Nephron progenitor cell (in vitro differentiated cells): ENCODE measurements at regions not wholly inside any gene's neighbourhood (a gene's known extent, or its start where the extent isn't known, plus 50 kb on each side); places are given as distances from the start of the nearest gene placed in this dataset.

Experiments
- DNase-seq: peaks from one replicate; pipeline ENCODE4 v3.0.0; 2021
- H3K27ac Mint-ChIP-seq: 2 replicates; pipeline ENCODE4 v1.8.0; 2021; ENCODE audit warnings: mild to moderate bottlenecking, moderate library complexity, mixed read lengths
- H3K27me3 Mint-ChIP-seq: 2 replicates; pipeline ENCODE4 v1.8.0; 2021; ENCODE audit warnings: mild to moderate bottlenecking, low read depth, mixed read lengths; ENCODE audit not compliant: poor library complexity
- H3K36me3 Mint-ChIP-seq: 2 replicates; pipeline ENCODE4 v1.8.0; 2021; ENCODE audit warnings: low read depth, mixed read lengths
- H3K4me1 Mint-ChIP-seq: 2 replicates; pipeline ENCODE4 v1.8.0; 2021; ENCODE audit warnings: mixed read lengths
- H3K4me3 Mint-ChIP-seq: 2 replicates; pipeline ENCODE4 v1.8.0; 2021; ENCODE audit warnings: mild to moderate bottlenecking, moderate library complexity, mixed read lengths
- H3K9me3 Mint-ChIP-seq: 2 replicates; pipeline ENCODE4 v1.8.0; 2021; ENCODE audit warnings: mild to moderate bottlenecking, moderate library complexity, mixed read lengths
- TF ChIP-seq, protein P1 (sequence below): fragments of 200-600 bp; sonication (generic); IDR thresholded peaks from 2 replicates; pipeline ENCODE4 v1.5.0; 2021; ENCODE audit warnings: antibody characterized with exemption

DNA sequence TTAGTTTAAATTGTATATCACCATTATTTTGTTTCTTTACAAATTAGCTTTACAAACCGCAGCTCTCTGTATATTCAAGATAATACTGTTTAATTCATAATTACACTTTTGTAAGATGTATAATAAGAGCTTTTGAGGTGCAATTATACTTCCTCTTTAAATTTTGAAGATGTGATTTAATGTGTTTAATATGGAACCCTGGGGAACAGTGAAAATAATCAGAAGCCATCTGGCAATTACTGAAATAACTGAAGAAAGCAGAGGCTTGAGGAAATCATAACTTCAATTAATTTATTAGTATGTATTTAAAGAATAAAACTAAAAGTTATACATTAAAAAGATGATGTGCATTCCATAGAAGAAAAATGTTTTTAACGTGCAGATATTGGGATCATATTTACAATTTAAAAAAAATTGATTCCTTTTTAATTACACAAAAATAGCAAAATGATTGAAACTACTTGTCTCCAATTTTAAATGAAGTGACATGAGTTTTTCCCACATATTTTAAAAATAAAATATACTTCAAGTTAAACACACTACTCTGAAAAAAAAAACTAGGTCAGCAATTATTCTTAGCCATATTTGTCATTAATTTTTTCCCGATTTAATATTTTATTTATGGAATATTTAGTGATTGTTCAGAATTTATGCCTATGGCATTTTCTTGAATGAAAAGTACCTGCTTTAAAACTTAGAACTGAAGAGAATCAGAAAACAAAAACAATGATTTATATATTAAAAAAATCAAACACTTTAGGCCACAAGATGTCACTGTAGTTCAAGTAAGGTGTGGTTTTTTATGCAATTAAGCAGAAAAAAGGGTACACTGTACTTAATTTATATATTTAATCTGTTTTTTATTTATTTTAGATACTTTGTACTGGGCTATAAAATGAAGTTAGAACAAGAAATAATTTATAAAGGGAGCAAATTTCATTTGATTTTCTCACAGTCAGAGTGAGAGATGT lies 942.7 kb upstream of the NDST4 start:
- Mint-ChIP-seq H3K36me3 (no peaks in the 10 kb centered on the region), H3K4me1 (no peaks in the 10 kb centered on the region), H3K4me3 (no peak overlapping the region), H3K27ac (no peak overlapping the region), H3K27me3 (no peaks in the 10 kb centered on the region), H3K9me3 (no peaks in the 10 kb centered on the region)
- no peak for DNase-seq
- TF ChIP-seq, protein P1, sequence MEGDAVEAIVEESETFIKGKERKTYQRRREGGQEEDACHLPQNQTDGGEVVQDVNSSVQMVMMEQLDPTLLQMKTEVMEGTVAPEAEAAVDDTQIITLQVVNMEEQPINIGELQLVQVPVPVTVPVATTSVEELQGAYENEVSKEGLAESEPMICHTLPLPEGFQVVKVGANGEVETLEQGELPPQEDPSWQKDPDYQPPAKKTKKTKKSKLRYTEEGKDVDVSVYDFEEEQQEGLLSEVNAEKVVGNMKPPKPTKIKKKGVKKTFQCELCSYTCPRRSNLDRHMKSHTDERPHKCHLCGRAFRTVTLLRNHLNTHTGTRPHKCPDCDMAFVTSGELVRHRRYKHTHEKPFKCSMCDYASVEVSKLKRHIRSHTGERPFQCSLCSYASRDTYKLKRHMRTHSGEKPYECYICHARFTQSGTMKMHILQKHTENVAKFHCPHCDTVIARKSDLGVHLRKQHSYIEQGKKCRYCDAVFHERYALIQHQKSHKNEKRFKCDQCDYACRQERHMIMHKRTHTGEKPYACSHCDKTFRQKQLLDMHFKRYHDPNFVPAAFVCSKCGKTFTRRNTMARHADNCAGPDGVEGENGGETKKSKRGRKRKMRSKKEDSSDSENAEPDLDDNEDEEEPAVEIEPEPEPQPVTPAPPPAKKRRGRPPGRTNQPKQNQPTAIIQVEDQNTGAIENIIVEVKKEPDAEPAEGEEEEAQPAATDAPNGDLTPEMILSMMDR, result peak; percentile 45

DNA sequence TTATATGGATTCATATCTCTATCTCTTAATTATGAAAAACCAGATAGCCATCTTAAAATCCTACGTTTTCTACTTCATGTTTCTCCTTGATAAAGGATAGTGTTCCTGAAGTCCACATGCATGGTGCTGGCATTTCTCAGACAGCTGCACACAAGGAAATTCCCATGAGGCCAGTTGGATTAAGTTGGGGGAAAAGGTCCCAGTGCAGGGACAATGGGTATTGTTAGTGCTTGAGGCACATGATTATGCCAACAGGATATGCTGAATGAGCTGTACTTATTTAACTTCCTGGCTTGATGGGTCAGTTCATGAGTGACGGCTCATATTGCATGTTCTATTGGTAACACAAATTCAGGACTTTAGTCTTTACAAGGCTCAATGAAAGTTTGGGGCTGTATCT lies 913.9 kb upstream of the NDST4 start:
- H3K4me1 Mint-ChIP-seq, result no peaks in the 10 kb centered on the region
- no peak overlapping the region for H3K27ac Mint-ChIP-seq
- H3K27me3 Mint-ChIP-seq, result no peaks in the 10 kb centered on the region
- peaks cover 3% of the 10 kb centered on the region for H3K9me3 Mint-ChIP-seq
- DNase-seq, result no peak
- TF ChIP-seq, protein P1, result no peak
- no peaks in the 10 kb centered on the region for H3K36me3 Mint-ChIP-seq
- H3K4me3 Mint-ChIP-seq, result no peak overlapping the region

DNA sequence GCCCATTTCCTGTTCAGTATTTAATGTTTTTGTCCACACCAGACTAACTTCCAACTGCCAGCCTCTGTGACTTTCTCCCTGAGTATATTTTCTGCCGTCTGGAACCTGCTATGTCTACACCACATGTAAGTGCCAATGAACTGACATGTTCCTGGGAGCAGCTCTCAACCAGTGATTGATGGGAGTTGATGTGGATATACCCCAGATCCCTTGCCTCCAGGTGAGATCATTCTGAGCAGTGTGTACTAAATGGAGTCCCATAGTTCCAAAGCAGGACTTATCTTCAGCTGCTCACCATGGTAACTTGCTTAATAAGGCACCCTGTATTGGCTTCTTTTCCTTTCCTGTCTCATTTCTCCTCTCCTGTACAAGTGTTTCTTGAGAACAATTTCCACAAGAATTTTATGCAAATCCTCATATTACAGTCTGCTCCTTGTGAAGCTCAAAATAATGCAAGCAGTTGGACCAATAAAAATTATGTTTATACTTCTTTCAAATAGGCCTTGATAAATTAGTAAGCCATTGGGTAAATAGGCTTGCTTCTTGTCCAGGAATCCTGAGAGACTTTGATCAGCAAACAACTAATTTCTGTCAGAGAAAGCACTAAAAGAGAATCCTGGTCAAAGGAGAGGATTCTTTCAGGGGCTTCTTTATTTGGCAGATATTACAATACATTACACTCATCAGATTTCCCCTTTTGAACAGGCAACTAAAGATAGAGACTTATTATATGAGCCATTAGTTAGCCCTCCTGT lies 911.7 kb upstream of the NDST4 start:
- TF ChIP-seq, protein P1, result no peak
- Mint-ChIP-seq H3K27ac (no peak overlapping the region), H3K4me3 (no peak overlapping the region), H3K9me3 (peaks cover 23% of the 10 kb centered on the region), H3K27me3 (peaks cover 2% of the 10 kb centered on the region), H3K36me3 (no peaks in the 10 kb centered on the region), H3K4me1 (no peaks in the 10 kb centered on the region)
- no peak for DNase-seq

DNA sequence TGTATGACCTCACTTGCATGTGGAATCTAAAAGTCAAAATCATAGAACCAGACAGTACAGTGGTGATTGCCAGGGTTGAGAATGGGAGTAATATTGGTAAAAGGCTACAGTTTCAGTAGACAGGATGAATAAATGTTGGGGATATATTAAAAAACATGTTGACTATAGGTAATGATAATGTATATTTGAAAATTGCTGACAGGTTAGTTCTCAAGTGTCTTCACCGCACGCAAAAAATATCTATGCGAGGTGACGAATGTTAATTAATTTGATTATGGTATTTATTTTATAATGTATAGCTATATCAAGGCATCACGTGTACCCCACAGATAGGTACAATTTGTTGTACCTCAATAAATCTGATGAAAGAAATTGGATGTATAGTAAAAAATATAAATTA lies 909.6 kb upstream of the NDST4 start:
- DNase-seq, result no peak

DNA sequence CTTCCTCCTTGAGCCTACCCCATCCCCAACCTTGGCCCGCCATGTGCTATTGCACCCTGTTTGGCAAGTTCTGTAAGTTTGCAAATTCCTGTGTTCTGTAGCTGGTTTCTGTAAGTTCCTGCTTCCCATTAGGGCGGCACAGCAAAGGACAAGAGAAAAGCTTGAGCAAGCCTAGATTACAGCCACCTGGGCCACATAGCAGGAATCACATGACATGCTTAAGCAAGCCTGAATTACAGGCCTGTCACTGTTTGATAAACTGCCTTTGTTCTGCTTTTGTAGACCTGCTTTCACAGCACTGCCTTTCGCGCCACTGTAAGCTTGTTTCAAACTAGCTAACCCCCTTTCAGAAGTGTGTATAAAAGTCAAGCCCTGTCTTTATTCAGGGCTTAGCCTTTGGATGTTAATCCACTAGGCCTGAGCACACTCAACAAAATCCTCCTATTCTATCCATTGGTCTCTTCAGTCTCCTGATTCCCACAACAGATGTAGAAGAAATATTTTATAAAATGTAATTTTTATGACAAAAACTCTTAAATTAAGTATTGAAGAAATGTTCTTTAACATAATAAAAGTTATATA lies 906.8 kb upstream of the NDST4 start:
- DNase-seq, result no peak
- no peak overlapping the region for H3K4me3 Mint-ChIP-seq
- H3K27me3 Mint-ChIP-seq, result peaks cover 6% of the 10 kb centered on the region
- no peaks in the 10 kb centered on the region for H3K4me1 Mint-ChIP-seq
- H3K27ac Mint-ChIP-seq, result no peak overlapping the region
- TF ChIP-seq, protein P1, result no peak
- peaks cover 8% of the 10 kb centered on the region for H3K36me3 Mint-ChIP-seq
- peaks cover 63% of the 10 kb centered on the region for H3K9me3 Mint-ChIP-seq

More for the DNA sequence above, 909.6 kb upstream of the NDST4 start:
- no peaks in the 10 kb centered on the region for H3K36me3 Mint-ChIP-seq
- H3K4me1 Mint-ChIP-seq, result no peaks in the 10 kb centered on the region
- peaks cover 42% of the 10 kb centered on the region for H3K9me3 Mint-ChIP-seq
- H3K27me3 Mint-ChIP-seq, result peaks cover 2% of the 10 kb centered on the region
- no peak overlapping the region for H3K4me3 Mint-ChIP-seq
- TF ChIP-seq, protein P1, result no peak
- no peak overlapping the region for H3K27ac Mint-ChIP-seq
